Mesothelial cell of epicardium (in vitro differentiated cells): ENCODE measurements at regions not wholly inside any gene's neighbourhood (a gene's known extent, or its start where the extent isn't known, plus 50 kb on each side); places are given as distances from the start of the nearest gene placed in this dataset.

Experiments
- DNase-seq, 2 experiments: peaks; one replicate each; pipeline ENCODE4 v3.0.0; 2021; ENCODE audit warnings: low spot score in 2 of 2; ENCODE audit not compliant: unreplicated experiment in 2 of 2
- H3K27ac Mint-ChIP-seq: 2 replicates; pipeline ENCODE4 v1.8.0; 2021; ENCODE audit warnings: mixed read lengths
- H3K27me3 Mint-ChIP-seq: 2 replicates; pipeline ENCODE4 v1.8.0; 2021; ENCODE audit warnings: low read depth, mixed read lengths
- H3K36me3 Mint-ChIP-seq: 2 replicates; pipeline ENCODE4 v1.8.0; 2021; ENCODE audit warnings: mixed read lengths
- H3K4me1 Mint-ChIP-seq: 2 replicates; pipeline ENCODE4 v1.8.0; 2021; ENCODE audit warnings: mixed read lengths
- H3K4me3 Mint-ChIP-seq: 2 replicates; pipeline ENCODE4 v1.8.0; 2021; ENCODE audit warnings: mild to moderate bottlenecking, moderate library complexity, mixed read lengths
- H3K9me3 Mint-ChIP-seq: 2 replicates; pipeline ENCODE4 v1.8.0; 2021; ENCODE audit warnings: mixed read lengths
- TF ChIP-seq, protein P1 (sequence below): fragments of 200-600 bp; sonication (generic); IDR thresholded peaks from one replicate; pipeline ENCODE4 v1.5.0; 2021; ENCODE audit warnings: antibody characterized with exemption; ENCODE audit not compliant: unreplicated experiment

DNA sequence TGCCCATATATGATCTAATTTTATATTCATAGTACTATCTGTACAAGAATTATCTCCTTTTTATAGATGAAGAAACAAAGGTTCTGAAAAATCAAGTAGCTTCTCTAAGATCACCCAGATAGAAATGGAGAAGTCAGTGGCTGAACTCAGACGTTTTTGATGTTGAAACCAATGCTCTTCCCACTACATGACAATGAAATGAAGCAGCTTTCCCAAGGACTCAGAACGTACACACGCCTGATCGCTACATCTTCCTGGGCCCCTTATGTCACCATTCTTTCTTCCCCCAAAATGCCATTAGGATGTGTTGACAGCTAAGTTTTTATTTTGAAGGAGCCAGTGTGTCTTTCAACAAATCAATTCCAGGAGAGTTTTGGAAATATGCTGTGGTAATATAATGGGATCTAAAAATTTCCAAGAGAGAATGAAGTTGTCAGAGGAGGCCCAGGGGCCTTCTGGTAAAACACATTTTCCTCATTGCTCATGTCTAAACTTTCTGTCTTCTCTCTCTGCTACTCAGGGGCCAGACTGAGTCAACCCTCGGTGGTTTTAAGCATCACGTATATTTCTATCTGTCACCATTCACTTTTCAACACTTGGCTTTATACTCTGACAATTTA lies 98.1 kb upstream of the COL21A1 start:
- TF ChIP-seq, protein P1, sequence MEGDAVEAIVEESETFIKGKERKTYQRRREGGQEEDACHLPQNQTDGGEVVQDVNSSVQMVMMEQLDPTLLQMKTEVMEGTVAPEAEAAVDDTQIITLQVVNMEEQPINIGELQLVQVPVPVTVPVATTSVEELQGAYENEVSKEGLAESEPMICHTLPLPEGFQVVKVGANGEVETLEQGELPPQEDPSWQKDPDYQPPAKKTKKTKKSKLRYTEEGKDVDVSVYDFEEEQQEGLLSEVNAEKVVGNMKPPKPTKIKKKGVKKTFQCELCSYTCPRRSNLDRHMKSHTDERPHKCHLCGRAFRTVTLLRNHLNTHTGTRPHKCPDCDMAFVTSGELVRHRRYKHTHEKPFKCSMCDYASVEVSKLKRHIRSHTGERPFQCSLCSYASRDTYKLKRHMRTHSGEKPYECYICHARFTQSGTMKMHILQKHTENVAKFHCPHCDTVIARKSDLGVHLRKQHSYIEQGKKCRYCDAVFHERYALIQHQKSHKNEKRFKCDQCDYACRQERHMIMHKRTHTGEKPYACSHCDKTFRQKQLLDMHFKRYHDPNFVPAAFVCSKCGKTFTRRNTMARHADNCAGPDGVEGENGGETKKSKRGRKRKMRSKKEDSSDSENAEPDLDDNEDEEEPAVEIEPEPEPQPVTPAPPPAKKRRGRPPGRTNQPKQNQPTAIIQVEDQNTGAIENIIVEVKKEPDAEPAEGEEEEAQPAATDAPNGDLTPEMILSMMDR, result no peak
- Mint-ChIP-seq H3K27me3 (no peaks in the 10 kb centered on the region), H3K36me3 (no peaks in the 10 kb centered on the region), H3K9me3 (peaks cover 8% of the 10 kb centered on the region), H3K27ac (no peak overlapping the region), H3K4me3 (no peak overlapping the region), H3K4me1 (peaks cover 12% of the 10 kb centered on the region)
- DNase-seq, result no peak

DNA sequence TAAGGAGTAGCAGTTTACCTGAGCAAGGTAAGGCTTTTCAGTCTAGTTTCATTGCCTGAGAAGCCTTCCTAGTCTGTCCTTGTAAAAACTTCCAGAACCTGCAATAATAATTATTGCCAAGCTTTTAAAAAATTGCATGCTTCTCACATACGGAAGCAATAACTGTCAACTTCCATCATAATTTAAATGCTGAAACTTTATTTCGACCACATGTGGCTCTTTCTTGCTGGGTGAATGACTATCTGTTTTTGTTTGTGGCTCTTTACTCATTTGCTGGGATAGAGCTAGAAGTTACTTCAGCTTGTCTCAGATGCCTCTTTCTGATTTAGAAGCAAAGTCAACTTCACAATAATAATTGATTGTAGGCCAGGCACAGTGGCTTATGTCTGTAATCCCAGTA lies 95.9 kb upstream of the COL21A1 start:
- H3K36me3 Mint-ChIP-seq, result no peaks in the 10 kb centered on the region
- H3K4me3 Mint-ChIP-seq, result no peak overlapping the region
- peaks cover 4% of the 10 kb centered on the region for H3K4me1 Mint-ChIP-seq
- H3K9me3 Mint-ChIP-seq, result peaks cover 8% of the 10 kb centered on the region
- TF ChIP-seq, protein P1, result no peak
- no peaks in the 10 kb centered on the region for H3K27me3 Mint-ChIP-seq
- no peak overlapping the region for H3K27ac Mint-ChIP-seq
- no peak for DNase-seq

GRCh38 chr6:56339524-56339923 lies 92.1 kb upstream of the COL21A1 start:
- Mint-ChIP-seq H3K9me3 (peaks cover 11% of the 10 kb centered on the region), H3K27ac (no peak overlapping the region), H3K27me3 (no peaks in the 10 kb centered on the region), H3K36me3 (no peaks in the 10 kb centered on the region), H3K4me1 (no peaks in the 10 kb centered on the region), H3K4me3 (no peak overlapping the region)
- TF ChIP-seq, protein P1, result no peak
- DNase-seq, result no peak

GRCh38 chr6:56335726-56336125 lies 88.3 kb upstream of the COL21A1 start:
- Mint-ChIP-seq H3K27me3 (no peaks in the 10 kb centered on the region), H3K4me3 (no peak overlapping the region), H3K9me3 (peaks cover 3% of the 10 kb centered on the region), H3K36me3 (no peaks in the 10 kb centered on the region), H3K4me1 (no peaks in the 10 kb centered on the region), H3K27ac (no peak overlapping the region)
- DNase-seq, result no peak
- TF ChIP-seq, protein P1, result no peak

GRCh38 chr6:56334937-56335336 lies 87.6 kb upstream of the COL21A1 start:
- TF ChIP-seq, protein P1, result no peak
- Mint-ChIP-seq H3K36me3 (no peaks in the 10 kb centered on the region), H3K4me1 (no peaks in the 10 kb centered on the region), H3K27me3 (no peaks in the 10 kb centered on the region), H3K9me3 (peaks cover 3% of the 10 kb centered on the region), H3K4me3 (no peak overlapping the region), H3K27ac (no peak overlapping the region)
- DNase-seq, result no peak
